NCI-H82 treated with DMSO at 0.1 percent for 48 hours (cell line): ENCODE measurements at regions not wholly inside any gene's neighbourhood (a gene's known extent, or its start where the extent isn't known, plus 50 kb on each side); places are given as distances from the start of the nearest gene placed in this dataset.
"Not testable (repeated sequence)": the region's sequence is repeated elsewhere in the genome, so short reads cannot be mapped to it uniquely, and the experiment has no call there.

Source experiments
- DNase-seq: peaks from one replicate; lab custom pipeline; 2025; ENCODE audit not compliant: unreplicated experiment; lab: John Stamatoyannopoulos, UW

DNA sequence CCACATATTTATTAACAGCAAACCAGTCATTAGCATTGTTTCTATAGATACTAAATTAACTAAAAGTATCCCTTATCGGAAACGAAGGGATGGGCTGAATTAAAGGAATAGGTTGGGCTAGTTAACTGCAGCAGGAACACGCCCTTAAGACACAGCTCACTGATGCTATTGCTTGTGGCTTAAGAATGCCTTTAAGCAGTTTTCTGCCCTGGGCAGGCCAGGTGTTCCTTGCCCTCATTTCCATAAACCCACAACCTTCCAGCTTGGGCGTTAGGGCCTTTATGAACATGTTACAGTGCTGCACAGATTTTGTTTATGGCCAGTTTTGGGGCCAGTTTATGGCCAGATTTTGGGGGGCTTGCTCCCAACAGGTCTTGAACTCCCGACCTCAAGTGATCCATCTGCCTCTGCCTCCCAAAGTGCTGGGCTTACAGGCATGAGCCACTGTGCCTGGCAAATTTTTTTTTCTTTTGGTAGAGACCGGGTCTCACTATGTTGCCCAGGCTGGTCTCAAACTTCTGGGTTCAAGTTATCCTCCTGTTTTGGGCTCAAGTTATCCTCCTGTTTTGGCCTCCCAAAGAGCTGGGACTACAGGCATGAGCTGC is 90.1 kb upstream of the GRIN2A start:
- DNase-seq, result not testable (repeated sequence)

DNA sequence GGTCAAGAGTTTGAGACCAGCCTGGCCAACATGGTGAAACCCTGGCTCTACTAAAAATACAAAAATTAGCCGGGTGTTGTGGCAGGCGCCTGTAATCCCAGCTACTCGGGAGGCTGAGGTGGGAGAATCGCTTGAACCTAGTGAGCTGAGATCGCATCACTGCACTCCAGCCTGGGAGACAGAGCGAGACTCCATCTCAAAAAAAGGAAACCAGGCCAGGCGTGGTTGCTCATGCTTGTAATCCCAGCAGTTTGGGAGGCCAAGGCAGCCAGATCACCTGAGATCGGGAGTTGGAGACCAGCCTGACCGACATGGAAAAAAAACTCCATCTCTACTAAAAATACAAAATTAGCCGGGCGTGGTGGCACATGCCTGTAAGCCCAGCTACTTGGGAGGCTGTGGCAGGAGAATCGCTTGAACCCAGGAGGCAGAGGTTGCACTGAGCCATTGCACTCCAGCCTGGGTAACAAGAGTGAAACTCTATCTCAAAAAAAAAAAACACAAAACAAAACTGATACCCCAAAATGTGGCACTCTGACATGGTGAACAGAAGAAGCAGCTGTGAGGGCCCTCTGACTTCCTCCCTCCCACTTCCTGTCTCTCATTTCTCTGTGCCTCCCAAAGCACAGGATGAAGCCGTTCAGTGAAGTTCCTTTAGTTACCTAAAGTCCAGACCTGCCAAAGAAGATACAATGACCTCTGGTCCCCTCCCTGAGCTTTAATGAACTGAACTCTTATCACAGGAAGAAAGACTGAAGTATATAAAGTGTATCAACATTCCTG is 93.2 kb upstream of the GRIN2A start:
- DNase-seq, result not testable (repeated sequence)

DNA sequence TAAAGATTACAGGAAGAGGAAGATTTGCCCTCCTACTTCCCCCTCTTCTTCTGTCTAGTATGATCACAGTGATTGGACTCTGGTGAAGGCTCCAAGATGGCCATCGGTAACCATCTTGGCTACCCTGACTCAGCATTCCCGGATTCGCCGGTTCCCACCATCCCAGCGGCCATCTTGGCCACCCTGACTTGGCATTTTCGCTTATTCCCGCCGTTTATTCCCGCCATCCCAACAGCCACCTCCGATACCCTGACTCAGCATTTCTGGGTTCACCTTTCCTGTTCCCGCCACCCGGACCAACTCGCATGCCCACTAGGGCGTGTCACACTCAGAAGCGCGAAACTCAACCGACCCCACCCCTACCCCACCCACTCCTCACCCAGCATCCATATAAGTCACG is 95.4 kb upstream of the GRIN2A start:
- no peak for DNase-seq

DNA sequence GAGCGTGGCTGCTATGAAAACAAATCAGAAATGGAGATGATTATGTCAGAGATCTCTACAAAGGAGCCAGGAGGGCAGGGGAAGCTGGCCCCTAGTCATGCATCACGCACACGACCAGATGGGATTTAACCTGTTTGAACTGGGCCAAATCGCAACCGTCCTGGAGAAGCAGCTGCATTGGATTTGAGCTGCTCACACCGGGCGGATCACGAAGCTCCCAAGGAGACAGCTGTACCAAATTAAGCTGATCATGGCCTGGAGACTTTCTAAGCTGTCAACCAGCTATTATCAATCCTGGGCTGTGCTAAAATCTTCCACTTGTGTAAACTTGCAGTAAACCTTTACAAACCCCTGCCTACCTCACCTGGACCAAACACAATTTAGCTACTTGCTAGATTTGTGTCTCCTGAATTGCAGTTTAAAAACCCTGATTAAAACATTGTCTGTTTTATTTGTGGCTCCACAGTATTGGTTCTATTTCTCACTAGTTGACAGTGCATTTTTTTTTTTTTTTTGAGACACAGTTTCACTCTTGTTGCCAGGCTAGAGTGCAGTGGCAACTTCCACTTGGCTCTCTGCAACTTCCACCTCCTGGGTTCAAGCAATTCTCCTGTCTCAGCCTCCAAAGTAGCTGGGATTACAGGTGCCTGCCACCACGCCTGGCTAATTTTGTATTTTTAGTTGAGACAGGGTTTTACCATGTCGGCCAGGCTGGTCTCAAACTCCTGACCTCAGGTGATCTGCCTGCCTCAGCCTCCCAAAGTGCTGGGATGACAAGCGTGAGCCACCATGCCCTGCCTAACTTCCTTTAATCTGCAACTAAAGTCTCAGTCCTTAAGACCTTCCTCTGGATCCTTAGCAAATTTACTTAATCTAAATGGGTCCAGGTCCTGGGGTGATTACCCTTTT is 98.3 kb upstream of the GRIN2A start:
- peak; percentile 88 for DNase-seq

DNA sequence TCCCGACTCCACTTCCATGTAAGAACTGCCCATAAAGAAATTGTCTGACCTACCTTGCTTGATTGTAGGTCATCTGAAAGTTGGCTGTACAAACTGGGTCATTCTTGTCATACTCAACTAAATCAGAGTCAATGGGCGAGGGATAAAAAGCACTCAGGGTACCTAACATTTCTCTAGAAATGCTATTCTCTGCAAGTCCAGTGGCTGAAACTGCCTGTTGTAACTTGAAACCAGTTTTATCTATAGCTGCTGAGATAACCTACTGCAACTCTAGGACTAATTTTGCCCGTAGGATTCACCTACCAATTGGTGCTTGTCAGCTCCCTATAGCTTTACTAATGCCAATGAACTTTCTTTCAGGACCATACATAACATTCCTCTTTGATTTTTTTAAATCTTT is 100.1 kb upstream of the GRIN2A start:
- no peak for DNase-seq

DNA sequence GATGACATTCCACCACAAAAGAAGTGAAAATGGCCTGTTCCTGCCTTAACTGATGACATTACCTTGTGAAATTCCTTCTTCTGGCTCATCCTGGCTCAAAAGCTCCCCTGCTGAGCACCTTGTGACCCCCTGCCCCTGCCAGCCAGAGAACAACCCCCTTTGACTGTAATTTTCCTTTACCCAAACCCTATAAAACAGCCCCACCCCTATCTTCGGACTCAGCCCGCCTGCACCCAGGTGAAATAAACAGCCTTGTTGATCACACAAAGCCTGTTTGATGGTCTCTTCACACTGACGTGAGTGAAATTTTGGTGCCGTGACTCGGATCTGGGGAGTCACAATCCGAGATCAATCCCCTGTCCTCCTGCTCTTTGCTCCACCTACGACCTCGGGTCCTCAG is 101.0 kb upstream of the GRIN2A start:
- DNase-seq, result not testable (repeated sequence)

DNA sequence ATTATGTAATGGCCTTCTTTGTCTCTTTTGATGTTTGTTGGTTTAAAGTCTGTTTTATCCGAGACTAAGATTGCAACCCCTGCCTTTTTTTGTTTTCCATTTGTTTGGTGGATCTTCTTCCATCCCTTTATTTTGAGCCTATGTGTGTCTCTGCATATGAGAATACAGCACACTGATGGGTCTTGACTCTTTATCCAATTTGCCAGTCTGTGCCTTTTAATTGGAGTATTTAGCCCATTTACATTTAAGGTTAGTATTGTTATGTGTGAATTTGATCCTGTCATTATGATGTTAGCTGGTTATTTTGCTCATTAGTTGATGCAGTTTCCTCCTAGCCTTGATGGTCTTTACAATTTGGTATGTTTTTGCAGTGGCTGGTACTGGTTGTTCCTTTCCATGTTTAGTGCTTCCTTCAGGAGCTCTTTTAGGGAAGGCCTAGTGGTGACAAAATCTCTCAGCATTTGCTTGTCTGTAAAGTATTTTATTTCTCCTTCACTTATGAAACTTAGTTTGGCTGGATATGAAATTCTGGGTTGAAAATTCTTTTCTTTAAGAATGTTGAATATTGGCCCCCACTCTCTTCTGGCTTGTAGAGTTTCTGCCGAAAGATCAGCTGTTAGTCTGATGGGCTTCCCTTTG is 95.3 kb upstream of the ATF7IP2 start:
- not testable (repeated sequence) for DNase-seq

DNA sequence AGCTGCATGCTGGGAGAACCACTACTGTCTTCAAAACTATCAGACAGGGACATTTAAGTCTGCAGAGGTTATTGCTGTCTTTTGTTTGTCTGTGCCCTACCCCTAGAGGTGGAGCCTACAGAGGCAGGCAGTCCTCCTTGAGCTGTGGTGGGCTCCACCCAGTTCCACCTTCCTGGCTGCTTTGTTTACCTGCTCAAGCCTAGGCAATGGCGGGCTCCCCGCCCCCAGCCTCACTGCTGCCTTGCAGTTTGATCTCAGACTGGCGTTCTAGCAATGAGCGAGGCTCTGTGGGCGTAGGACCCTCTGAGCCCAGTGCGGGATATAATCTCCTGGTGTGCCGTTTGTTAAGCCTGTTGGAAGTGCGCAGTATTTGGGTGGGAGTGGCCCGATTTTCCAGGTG is 93.7 kb upstream of the ATF7IP2 start:
- DNase-seq, result not testable (repeated sequence)

DNA sequence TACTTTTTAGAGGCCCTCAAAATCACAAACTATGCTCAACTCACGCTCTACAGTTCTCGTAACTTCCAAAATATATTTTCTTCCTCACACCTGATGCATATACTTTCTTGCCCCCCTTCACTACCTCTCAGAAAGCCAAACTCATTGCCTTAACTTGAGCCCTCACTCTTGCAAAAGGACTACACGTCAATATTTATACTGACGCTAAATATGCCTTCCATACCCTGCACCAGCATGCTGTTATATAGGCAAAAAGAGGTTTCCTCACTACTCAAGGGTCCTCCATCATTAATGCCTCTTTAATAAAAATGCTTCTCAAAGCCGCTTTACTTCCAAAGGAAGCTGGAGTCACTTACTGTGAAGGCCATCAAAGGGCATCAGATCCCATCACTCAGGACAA is 92.9 kb upstream of the ATF7IP2 start:
- DNase-seq, result not testable (repeated sequence)

DNA sequence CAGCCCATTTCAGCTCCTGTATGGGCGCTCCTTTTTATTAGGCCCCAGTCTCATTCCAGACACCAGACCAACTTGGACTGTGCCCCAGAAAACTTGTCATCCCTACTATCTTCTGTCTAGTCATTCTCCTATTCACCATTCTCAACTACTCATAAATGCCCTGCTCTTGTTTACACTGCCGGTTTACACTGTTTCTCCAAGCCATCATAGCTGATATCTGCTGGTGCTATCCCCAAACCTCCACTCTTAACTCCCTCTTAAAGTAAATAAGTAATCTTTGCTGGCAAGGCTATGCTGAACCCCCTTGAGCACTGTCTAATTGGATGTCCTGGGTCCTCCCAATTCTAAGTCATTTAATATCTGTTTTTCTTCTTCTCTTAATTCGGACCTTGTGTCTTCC is 91.7 kb upstream of the ATF7IP2 start:
- DNase-seq, result not testable (repeated sequence)

DNA sequence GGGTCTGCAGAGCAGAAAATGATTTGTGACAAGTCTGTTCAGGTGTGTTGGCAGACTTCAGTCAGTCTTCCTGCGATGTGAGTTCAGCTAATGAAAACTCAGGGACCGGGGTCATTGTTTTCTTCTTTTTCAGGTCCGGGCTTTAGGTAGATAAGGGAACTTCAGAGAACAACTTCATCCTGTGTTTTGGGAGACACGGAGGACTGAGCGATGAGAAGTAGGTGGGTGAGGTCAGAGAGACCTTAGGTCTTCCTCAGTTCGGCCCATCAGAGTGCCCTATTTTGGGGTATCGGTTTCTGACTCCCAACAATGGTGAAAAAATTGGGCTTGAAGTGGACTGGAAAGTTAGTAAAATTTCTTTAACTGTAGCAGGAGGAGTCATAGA is 88.9 kb upstream of the ATF7IP2 start:
- no peak for DNase-seq

DNA sequence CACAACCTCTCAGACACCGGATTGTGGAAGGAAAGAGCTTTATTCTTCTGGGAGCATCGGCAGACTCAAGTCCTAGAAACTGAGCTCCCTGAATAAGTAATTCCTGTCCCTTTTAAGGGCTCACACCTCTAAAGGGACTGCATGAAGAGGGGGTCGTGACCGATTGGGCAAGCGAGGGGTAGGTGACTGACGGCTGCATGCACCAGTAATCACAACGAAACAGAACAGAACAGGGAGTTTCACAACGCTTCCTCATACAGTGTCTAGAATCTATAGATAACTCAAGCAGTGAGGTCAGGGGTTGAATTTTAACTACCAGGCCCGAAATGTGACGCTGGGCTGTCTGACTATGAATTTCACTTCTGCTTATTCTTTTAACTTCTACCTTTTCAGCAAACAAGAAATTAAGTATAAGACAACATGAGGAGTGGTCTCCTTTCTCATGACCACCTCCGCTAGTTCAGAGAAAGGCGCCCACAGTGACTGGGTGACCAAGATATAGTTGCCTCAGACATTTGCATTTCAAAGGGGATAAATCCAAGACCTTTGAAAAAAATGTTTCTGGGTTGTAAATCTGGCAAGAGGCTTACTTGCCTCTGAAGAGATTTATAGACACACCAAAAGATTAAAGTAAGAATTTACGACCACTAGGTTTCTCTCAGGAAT is 88.4 kb upstream of the ATF7IP2 start:
- DNase-seq, result peak; percentile 27

DNA sequence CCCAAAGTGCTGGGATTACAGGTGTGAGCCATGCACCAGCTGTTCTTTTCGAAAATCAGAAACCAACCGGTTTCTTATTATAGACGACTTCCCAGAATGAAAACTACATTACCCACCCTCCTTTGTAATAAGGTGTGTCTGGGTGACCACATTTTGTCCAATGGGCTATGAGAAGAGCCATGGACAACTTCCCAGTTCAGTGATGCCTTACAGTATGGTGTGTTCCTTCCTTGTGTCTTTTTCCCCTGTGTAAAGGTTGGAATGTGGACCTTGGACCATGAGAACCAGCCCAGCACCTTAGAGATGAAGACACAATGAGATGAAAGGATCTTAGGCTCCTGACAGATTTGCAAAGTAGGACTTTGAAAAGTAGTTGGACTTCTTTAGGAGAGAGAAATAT is 85.0 kb upstream of the ATF7IP2 start:
- no peak for DNase-seq

DNA sequence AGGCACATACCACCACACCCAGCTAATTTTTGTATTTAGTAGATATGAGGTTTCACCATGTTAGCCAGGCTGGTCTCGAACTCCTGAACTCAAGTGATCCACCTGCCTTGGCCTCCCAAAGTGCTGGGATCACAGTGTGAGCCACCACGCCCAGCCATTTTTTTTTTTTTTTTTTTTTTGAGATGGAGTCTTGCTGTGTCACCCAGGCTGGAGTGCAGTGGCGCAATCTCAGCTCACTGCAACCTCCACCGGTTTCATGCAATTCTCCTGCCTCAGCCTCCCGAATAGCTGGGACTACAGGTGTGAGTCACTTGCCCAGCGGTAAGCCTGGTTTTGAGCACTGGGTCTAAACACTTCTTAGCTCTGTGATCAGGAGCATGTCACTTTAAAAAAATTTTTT is 84.3 kb upstream of the ATF7IP2 start:
- not testable (repeated sequence) for DNase-seq

DNA sequence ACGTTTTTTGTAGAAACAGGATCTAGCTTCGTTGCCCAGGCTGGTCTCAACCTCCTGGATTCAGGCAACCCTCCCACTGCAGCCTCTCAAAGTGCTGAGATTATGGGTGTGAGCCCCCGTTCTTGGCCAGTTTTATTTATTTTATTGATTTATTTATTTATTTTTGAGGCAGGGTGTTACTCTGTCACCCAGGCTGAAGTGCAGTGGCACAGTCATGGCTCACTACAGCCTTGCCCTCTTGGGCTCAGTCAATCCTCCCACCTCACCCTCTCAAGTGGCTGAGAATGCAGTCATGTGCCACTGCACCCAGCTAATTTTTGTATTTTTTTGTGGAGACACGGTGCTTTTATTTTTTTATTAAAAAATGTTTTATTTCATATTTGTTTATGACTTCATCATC is 79.9 kb upstream of the ATF7IP2 start:
- DNase-seq, result no peak

DNA sequence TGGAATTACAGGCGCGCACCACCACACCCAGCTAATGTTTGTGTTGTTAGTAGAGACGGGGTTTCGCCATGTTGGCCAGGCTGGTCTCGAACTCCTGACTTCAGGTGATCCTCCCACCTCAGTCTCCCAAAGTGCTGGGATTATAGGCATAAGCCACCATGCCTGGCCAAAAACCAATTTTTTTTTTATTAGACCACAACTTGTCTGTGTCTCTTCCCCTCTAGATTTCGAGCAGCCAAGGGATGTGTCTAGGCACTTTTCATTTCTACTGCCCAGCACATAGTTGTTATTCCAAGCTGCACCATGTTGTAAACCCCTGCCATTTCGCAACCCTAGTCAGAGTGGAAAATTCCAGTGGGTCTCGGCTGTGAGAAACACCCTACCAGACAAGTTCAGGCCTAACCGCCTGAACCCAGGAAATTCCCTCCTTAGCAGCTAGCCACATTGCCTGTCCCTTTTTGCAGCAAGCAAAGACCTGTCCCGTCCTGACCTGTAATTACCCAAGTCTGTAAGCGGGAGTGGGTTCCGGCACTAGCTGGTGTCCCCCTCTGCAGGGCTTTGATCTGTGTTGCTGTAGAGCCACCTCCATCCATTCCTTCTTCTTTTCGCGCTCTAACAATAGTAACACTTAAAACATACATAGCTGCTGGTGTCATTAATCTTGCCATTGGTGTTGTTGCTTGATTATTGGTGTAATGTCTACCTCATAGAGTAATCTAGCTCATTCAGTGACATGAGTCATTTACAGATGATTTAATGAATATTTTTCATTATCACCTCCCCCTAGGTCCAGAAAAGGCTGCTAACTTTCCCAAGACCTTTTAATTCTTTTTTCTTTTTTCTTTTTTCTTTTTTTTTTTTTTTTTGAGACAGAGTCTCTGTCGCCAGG is 77.3 kb upstream of the ATF7IP2 start:
- no peak for DNase-seq

DNA sequence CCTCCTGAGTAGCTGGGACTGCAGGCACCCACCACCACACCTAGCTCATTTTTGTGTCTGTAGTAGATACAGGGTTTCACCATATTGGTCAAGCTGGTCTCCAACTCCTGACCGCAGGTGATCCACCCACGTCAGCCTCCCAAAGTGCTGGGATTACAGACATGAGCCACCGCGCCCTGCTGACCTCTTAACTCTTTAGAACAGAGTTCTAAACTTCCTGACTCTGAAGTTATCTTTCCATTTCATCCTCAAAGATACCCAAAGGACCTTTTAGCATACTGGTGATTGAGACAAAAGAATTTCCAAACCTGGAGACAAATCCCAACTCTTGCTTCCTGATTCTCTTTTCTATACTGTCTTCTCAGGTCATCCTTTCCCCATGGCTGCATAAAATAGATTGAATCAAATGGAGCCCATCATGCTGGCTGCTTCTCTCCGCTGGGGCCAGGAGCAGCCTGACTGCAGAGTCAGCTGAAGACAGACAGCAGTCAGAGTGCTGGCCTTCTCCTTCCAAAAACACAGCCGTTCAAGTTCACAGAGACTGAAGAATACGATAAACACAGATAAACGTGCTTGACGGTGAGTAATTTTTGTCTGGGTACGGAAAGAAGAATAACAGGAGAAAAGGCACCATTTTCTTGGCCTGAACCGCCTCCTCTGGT is 76.5 kb upstream of the ATF7IP2 start:
- no peak for DNase-seq

DNA sequence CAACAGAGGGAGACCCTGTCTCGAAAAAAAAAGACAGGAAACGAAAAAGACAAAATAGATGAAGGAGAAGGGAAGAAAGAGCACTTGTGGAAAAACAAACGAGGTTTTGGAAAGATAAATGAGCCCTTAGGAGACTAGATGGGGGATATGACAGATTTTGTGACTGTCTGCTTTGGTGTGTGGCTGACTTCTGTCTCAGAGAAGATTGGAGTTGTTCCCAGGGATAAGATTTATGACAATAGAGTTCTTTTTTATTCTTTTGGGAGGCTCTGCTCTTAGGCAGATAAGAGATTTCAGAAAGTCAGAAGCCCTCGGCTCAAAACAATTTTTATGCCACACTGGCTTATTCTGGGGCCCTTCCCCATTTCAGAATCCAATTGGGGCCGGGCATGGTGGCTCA is 73.9 kb upstream of the ATF7IP2 start:
- DNase-seq, result no peak
